NCI-H146 treated with DMSO at 0.1 percent for 48 hours (cell line): ENCODE measurements at regions not wholly inside any gene's neighbourhood (a gene's known extent, or its start where the extent isn't known, plus 50 kb on each side); places are given as distances from the start of the nearest gene placed in this dataset.
"Not testable (repeated sequence)": the region's sequence is repeated elsewhere in the genome, so short reads cannot be mapped to it uniquely, and the experiment has no call there.

ENCODE experiments used
- DNase-seq: peaks from one replicate; lab custom pipeline; 2025; ENCODE audit not compliant: unreplicated experiment; lab: John Stamatoyannopoulos, UW

DNA sequence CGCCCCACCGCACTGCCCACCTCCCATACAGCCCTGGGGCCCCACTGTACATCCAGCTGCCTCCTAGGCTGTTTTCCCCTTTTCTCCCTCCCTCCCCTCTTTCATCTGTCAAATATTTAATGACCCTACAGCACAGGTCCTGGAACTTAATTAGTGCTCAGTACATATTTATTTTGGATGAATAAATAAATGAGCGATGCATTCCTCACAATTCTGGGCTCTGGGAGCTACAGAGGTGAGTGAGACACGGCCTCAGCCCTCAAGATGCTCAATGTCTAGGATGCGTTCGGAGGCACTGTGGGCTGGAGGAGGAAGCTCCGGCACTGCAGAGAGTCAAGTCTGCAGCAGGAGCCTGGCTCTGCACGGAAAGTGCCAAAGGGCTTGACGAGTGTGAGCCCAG is 175.0 kb downstream of the FAM43A start:
- DNase-seq: no peak

DNA sequence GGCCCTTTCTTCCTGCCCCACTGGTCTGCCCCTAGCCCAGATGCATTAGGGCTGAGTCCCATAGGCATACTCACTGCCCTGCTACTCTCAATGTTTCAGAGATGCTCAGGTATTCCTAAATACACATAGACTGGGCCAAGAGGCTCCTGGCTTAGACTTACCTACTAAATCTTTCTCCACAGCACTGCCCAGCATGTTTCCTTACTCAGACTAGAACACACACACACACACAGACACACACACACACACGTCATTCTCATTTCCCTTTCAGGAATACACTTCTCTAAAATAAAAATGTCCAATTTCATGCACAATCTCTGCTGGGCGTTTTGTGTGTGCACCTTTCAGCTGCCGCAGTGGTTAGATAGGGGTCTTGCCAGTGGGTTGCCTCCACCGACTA is 175.7 kb downstream of the FAM43A start:
- DNase-seq: no peak

DNA sequence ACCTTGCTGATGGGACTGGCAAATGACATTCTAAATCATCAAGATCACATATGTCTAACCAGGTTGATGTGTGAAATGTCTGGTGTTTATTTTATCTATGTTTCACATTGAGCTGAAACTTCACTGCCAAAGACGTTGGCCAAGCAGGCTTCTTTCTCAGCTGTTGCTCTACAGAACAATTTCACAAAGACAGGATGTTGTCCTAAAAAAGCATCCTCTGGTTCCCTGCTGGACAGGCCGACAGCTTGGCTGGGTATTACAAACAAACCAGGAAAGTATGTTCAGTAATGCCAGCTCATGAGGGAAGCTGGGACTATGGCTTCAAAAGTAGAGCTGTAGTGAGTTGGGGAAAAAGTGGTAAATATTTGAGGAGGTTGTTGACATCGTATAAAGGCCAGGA is 179.4 kb downstream of the FAM43A start:
- no peak for DNase-seq

DNA sequence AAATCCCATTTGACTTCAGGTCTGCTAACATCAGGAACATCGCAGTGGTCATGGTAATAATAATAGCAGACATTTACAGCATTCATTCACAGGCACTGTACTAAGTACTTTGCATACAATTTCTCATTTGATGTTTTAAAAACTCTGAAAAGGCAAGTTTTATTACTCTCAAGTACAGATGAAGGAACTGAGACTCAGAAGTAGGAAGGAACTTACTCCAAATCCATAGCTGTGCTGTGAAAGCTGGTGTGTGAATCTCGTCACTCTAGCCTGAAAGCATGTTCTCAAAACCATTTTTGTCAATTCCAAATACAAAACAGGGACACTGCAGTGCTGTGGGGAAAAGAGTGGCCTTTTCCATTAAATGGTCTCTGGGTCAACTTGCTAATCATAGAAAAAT is 179.9 kb downstream of the FAM43A start:
- no peak for DNase-seq

DNA sequence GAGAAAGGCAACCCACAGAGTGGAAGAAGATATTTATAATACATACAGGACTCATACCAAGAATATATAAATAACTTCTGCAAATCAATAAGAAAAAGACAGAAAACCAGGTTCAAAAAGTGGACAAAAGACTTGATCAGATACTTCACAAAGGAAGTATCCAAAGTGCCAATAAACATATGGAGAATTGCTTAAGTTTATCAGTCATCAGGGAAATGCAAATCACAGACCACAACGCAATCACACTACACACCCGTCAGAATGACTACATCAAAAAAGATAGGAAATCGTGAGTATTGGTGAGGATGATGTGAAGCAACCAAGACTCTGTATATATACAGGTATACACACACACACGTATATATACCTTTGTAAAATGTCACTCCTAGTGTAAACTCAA is 180.6 kb downstream of the FAM43A start:
- no peak for DNase-seq

DNA sequence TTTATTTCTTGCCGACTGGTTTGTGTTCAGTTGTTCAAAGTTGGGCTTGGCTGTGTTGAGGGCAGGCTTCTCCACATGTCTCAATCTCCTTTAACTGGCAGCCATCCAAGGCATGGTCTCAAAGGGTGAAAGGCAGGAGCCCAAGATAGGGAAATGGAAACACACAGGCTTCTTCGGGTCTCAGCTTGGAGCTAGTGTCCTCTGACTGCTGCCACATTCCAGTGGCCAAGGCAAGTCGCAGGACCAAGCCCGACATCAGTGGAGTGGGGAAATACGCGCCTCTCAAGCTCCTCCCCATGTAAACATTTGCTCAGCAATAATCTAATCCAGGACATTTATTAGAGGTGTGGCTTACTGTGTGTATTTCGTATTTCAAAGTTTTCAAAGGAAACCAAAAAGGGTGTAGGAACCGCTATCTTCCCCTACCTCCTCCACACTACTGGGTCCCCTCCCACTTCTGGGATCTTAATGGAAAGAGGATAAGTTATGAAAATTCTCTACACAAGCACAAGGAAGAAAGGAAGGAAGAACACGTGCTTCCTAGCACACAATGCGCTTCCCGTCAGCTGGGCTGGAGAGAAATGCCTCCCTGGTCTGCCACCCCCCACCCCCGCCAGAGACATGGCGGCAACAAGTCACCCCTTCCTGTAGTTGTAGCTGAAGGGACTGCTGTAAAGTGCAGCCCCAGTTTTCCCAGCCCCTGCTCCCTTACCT is 181.7 kb downstream of the FAM43A start:
- no peak for DNase-seq

DNA sequence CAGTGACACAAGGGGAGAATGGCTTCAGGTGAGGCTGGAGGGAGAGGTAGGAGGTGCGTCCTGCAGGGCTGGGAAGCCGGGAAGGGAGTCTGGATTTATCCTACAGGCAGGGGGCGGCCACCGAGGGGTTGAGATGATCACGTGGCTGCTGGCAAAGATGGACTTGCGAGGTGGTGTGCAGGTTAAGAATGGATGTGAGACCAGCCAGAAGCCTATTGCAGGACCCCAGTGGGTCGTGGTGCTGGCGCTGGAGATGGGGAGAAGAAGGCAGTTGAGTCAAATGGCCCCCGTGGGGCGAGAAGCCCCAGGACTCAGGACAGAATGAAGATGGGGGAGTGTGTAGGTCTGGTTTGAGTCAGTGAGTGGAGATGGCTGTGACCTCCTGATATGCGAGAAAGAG is 183.1 kb downstream of the FAM43A start:
- DNase-seq: no peak

DNA sequence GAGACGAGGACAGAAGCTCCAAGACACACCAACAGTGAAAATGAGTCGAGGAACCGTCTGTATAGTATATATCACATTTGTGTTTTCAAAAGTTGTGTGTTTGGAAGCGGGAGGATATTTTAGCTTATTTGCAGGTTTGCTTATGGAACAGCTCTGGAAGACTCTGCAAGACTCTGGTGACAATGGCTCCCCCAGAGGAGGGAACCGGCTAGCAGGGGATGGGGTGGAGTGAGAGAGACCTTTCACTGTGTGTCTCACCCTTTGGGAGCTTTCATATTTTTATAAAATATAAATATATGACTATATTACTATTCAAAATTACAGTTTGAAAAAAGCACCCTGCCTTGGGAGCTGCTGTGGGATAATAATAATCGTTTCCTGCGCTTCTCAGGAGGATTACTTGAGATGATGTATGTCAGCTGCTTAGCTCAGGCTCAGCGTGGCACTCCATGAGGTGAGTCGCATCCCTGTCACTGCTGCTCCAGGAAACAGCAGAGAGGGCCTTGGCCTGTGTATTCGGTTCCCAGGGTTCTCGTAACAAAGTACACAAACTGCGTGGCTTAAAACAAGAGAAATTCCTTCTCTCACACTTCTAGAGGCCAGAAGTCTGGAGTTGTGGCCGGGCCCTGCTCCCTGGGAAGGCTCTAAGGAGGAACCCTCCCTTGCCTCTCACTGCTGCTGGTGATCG is 183.9 kb downstream of the FAM43A start:
- no peak for DNase-seq

DNA sequence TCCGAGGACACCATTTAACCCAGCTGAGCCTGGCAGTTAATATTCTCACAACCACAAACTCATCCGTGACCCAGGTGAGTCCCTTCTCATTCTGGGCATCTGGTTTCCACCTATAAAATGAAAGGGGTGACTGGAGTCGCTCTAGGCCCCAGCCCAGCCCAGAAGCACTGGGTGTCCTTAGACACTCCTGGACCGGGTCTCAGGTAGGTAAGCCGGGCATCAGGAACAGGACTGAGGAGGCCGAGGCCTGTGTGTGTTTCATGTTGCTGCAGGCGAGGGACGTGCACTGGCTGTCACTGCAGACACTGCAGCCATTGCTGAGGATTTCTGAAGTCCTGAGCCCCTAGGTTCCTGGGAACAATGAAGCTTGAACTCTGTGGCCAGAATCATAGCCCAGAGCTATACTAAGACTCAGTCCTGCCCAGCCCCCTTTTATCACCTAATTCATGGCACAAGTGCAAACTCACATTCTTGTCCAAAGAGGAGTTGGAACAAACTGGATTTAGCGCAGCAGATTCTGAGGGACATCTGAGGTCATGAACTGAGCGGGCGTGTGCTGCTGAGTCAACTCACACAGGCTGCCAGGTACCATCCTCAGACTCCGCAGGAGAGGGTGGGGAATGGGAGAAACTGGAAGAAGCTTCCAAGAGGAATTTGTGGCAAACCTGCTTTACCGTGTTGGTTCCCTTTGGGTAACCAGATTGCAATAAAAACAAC is 184.9 kb downstream of the FAM43A start:
- no peak for DNase-seq

DNA sequence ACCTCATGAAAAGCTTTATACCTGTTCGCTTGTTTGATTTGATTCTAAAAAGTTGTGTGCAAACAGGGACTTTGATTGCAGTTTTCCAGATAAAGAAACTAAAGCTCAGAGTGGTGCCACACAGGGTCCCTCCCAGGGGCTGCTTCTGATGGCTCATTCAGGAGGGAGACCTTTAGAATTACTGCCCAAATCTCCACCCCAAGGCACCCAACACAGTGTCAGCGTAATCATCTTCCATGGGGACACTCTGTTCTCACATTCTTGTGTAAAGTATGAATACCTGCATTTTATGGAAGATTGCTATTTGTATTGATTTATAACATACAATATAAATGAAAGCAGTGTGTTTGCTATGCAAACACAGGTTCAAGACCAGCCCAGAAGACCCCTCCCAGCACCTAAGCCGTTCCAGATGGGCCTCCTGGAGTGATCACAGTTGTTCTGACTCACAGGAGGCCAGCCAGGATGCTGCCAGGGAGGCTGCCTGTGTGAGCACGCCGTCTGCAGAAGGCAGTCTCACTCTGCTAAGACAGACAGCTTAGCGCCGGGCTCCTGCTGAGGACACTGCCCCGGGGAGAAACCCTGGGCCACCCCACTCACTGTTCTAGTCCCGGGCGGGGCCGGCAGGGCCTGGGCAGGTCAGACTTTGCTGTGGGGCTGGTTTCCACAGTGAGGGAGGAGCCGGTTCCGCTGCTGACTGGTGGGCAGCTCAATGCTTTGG is 185.6 kb downstream of the FAM43A start:
- DNase-seq: peak; percentile 96

DNA sequence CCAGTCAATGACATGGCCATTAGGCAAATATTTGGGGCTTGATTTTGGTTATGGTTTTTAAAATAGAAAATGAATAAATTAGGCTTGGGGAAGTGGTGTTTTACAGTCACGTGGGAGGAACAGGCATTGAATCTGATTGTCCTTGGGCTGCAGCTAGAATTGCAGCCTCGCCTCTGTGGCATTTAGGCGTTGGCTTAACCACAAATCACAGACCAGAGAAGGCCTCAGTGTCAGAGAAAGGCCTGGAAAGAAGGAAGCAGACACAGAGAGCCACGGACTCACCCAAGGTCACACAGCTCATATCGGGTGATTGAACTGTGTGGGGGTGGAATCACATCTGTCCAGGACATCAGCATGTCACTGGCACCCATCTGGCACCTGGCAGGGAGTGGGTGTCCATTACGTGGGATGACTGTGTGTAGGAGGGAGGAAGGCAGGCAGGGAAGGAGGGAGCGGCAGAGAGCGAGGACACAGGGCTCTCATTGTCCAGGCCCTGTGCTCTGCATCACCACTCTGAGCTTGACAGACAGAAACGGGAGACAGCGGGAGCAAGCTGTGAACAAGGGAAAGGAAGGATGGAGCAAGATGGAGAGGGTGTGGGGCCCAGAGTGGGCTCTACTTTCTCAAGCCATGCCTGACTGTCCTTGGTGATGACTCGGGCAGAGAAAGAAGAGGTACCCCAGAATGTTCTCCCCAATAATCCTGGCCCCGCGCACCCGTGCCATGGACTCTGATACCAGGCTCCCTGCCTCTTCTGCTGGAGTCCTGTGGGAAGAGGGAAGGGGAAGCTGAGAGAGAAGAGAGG is 186.4 kb downstream of the FAM43A start:
- DNase-seq: no peak

DNA sequence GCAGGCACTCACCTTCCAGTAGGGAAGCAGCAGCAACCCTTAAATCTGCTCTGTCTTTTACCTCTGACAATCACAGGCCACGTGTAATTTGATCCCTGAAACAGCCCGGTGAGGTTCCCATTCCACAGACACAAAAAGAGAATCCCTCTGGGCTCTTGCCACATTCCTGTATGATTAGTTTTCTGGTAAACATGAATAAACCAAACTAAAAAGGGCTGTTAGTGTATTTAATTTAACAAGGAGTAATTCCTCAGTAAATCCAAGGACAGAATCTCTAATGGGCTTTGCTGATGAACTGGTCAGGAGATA is 186.9 kb downstream of the FAM43A start:
- DNase-seq: no peak

DNA sequence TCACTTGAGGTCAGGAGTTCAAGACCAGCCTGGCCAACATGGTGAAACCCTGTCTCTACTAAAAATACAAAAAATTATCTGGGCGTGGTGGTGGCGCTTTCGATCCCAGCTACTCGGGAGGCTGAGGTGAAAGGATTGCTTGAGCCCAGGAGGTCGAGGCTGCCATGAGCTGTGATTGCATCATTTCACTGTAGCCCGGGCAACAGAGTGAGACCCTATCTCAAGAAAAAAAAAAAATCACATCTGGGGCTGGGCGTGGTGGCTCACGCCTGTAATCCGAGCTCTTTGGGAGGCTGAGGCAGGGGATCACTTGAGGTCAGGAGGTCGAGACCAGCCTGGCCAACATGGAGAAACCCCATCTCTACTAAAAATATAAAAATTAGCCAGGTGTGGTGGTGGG is 187.8 kb downstream of the FAM43A start:
- not testable (repeated sequence) for DNase-seq

DNA sequence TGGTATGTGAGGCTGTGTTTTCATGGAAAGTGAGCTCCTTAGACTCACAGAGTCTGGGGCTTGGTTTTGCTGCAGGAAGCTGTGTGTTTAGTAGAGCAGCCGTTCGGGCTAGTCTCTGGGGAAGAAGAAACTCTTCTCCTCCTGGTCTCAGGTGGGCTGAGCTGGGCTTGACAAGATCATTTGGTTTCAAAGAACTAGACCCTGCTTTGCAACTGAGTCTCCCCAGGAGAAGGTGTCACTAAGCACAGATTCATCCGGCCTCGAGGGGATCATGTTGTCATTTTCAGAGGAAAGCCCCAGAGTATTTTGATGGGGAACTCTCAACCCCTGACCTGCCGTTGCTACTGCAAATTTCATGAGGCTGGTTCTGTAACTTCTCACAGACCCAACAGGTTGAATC is 188.5 kb downstream of the FAM43A start:
- DNase-seq: no peak

DNA sequence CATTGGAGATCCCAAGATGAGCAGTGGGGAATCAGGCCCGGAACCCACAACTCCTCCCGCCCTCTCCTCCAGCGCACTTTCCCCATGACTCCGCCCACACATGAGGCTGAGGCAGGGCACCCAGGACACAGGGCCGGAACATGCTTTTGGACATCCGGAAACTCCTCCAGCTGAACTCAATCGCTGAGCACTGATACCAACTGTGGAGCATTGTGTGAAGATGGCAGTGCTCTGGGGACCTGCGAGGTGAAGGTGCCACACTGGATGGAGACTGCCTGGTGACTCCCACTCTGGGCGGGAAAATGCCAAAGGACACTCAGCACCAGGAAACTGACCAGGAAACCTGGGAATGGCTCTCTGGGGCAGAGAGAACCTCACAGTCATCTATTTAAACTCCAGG is 189.1 kb downstream of the FAM43A start:
- DNase-seq: no peak

DNA sequence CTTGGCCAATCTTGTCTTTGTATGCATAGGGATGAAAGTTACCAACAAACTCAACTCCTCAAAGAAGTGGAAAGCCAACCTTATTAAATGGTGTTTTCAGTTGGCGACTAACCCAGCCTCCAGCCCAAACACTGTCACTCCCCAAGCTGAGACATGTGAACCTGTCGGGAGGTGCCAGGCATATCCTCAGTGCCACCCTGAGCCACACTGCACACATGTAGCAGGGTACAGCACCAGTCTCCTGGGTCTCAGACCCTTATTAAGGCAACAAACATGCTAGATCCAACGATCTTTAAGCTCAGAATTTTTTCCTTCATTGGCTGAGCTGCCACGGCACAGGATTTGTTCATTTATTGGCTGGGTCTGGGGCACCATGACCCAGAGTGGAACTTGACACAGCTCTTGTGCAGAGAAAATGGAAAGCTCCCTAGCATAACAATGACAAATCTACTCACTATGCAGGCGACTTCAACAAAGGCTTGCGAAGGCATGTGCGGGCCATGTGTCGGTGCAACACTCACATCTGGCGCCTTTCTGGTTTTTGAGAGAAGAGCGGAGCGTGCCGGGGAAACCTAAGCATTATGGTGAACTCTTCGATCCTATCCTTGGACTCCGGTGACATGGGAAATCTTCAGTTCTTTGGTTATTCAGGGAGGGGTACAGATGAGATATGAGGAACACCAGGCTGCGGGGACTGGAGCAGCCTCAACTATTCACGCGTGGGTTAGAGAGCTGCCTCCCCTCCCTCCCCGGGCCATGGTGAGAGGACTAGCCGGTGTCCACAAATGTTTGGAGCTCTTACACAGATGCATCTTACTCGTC is 190.1 kb downstream of the FAM43A start:
- no peak for DNase-seq

DNA sequence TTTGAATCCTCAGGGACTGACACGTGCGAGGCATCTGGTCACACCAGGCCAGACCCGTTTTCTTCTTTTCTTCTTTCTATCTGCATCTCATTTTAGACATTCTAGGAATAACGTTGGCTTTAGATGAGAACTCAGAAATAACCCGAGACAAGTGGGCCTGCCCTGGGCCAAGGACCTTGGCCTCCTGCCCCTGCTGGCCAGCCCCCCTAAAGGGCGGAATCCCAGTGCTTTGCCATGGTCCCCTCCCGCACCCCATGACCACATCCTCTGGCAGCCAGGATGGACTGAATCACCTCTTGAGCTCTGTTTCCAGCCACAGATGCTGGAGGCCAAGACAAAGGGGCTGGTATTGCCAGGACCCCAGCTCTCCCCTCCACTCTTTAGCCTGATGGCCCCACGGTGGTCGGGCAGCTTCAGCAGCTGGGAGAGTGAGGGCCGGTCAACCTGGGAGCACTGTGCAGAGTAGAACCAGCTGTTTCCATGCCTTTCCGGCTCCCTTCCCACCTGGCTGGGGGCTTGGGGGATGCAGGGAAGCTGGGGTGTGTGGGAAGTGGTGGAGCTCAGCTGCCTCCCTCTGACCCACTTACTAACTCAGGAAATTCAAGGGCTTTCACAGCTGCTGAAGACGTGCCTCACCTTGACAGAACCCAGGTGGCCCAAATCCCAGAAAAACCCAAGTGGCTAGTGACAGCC is 190.9 kb downstream of the FAM43A start:
- DNase-seq: no peak

DNA sequence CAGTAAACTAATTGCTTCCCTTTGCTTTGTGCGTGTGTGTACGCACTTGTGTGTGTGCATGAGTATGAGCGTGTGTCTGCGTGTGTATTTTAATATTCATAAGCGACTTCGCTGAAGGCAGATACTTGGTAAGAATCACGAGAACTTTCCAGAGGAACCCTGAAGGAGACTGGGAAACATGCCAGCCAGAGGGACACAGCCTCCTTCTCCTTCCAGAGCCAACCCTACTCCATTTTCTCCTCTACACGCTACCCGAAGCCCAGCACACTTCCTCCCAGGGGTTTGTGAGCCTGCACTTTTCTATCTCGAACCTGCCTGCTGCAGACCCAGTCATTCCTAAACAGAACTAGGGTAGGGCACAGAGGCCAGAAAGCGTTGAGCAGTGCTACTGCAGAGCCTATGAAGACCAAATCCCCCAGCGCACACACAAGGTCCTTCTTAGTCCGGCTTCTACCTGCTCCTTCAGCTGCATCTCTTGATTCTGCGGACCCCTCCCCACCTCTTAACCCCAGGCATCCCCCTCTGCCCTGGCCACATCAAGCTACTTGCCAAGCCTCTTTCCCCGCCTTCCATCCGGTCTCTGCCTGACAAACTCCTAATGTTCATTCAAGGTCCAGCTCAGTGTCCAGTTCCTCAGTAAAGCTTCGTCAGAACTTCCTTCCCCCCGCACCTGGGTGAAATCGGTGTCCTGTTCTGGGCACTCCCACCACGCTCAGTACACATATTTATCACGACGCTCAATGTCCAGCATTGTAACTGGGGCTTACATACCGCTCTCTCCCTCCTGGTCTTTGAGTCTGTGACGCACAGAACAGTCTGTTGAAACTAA is 191.8 kb downstream of the FAM43A start:
- no peak for DNase-seq
